ENCODE measurements at regions not wholly inside any gene's neighbourhood (a gene's known extent, or its start where the extent isn't known, plus 50 kb on each side); places are given as distances from the start of the nearest gene placed in this dataset.

- TF ChIP-seq CTCF (IDR thresholded peaks at IDR 0.05) (no peak), EP300 (IDR thresholded peaks at IDR 0.05; ENCODE audit: low read depth) (no peak), POLR2AphosphoS5 (IDR thresholded peaks at IDR 0.05) (no peak)
- Histone ChIP-seq H3K27me3 (no peaks in the 10 kb centered on the region), H3K9me3 (no peaks in the 10 kb centered on the region), H3K4me3 (no peak overlapping the region), H3K27ac (no peak overlapping the region), H3K36me3 (no peaks in the 10 kb centered on the region), H3K4me1 (no peaks in the 10 kb centered on the region)
- DNase-seq = no peak
- in situ Hi-C loops (cut with MboI; ENCODE audit: low pct_ligation_motif_present in 1 of 4, low pct_unique_long_range_greater_than_20kb in 1 of 4, low sequenced_read_pairs in 3 of 4) = no loop called here
- intact Hi-C loops (cut with DNase I; ENCODE audit: low total_unique reads) = no loop called here
Observed at GRCh38 chr12:30152705-30153104, 369.0 kb upstream of the TMTC1 start.

GRCh38 chr12:30151831-30152230, 368.1 kb upstream of the TMTC1 start:
- in situ Hi-C loops (cut with MboI; ENCODE audit: low pct_ligation_motif_present in 1 of 4, low pct_unique_long_range_greater_than_20kb in 1 of 4, low sequenced_read_pairs in 3 of 4) = no loop called here
- no peaks in the 10 kb centered on the region for H3K4me1 ChIP-seq

GRCh38 chr12:30146561-30146960, 362.8 kb upstream of the TMTC1 start:
- Histone ChIP-seq H3K36me3 (no peaks in the 10 kb centered on the region), H3K4me3 (no peak overlapping the region), H3K9me3 (no peaks in the 10 kb centered on the region), H3K27ac (no peak overlapping the region), H3K4me1 (no peaks in the 10 kb centered on the region), H3K27me3 (no peaks in the 10 kb centered on the region)
- in situ Hi-C loops (cut with MboI; ENCODE audit: low pct_ligation_motif_present in 1 of 4, low pct_unique_long_range_greater_than_20kb in 1 of 4, low sequenced_read_pairs in 3 of 4) (no loop called here), intact Hi-C loops (cut with DNase I; ENCODE audit: low total_unique reads) (no loop called here)
- TF ChIP-seq POLR2A (IDR thresholded peaks at IDR 0.05) (no peak), EP300 (IDR thresholded peaks at IDR 0.05; ENCODE audit: low read depth) (no peak), POLR2AphosphoS5 (IDR thresholded peaks at IDR 0.05) (no peak), CTCF (IDR thresholded peaks at IDR 0.05) (no peak)
- WGBS, 2 donors (ENCODE audit: low coverage in 1 of 2) = 0 to 60% methylated on average over 1 to 2 of the region's 5 CpGs
- no peak for DNase-seq

More at GRCh38 chr12:30151831-30152230, 368.1 kb upstream of the TMTC1 start:
- H3K4me3 ChIP-seq = no peak overlapping the region
- no peaks in the 10 kb centered on the region for H3K9me3 ChIP-seq
- intact Hi-C loops (cut with DNase I; ENCODE audit: low total_unique reads) = no loop called here
- H3K27ac ChIP-seq = no peak overlapping the region
- no peak for DNase-seq
- no peaks in the 10 kb centered on the region for H3K36me3 ChIP-seq
- TF ChIP-seq POLR2AphosphoS5 (IDR thresholded peaks at IDR 0.05) (no peak), CTCF (IDR thresholded peaks at IDR 0.05) (no peak), POLR2A (IDR thresholded peaks at IDR 0.05) (no peak), EP300 (IDR thresholded peaks at IDR 0.05; ENCODE audit: low read depth) (no peak)
- WGBS, 2 donors (ENCODE audit: low coverage in 1 of 2) = 64 to 80% methylated on average over 1 to 5 of the region's 5 CpGs
- no peaks in the 10 kb centered on the region for H3K27me3 ChIP-seq

GRCh38 chr12:30145684-30146032, 361.9 kb upstream of the TMTC1 start:
- Histone ChIP-seq H3K27me3 (no peaks in the 10 kb centered on the region), H3K9me3 (no peaks in the 10 kb centered on the region), H3K4me3 (no peak overlapping the region), H3K36me3 (no peaks in the 10 kb centered on the region), H3K27ac (no peak overlapping the region), H3K4me1 (no peaks in the 10 kb centered on the region)
- TF ChIP-seq CTCF (IDR thresholded peaks at IDR 0.05) (no peak), POLR2A (IDR thresholded peaks at IDR 0.05) (no peak), POLR2AphosphoS5 (IDR thresholded peaks at IDR 0.05) (no peak), EP300 (IDR thresholded peaks at IDR 0.05; ENCODE audit: low read depth) (no peak)
- DNase-seq = no peak
- in situ Hi-C loops (cut with MboI; ENCODE audit: low pct_ligation_motif_present in 1 of 4, low pct_unique_long_range_greater_than_20kb in 1 of 4, low sequenced_read_pairs in 3 of 4) (no loop called here), intact Hi-C loops (cut with DNase I; ENCODE audit: low total_unique reads) (no loop called here)
- WGBS, 2 donors (ENCODE audit: low coverage in 1 of 2) = 18 to 21% methylated on average over 1 of the region's 1 CpG
